GM18508 (cell line): ENCODE measurements at regions not wholly inside any gene's neighbourhood (a gene's known extent, or its start where the extent isn't known, plus 50 kb on each side); places are given as distances from the start of the nearest gene placed in this dataset.

Experiments
- ATAC-seq: cut with Tn5 transposase; IDR thresholded peaks from one replicate; pipeline ENCODE4 v1.9.1; 2021; ENCODE audit warnings: moderate number of reproducible peaks; ENCODE audit not compliant: insufficient read depth, unreplicated experiment

DNA sequence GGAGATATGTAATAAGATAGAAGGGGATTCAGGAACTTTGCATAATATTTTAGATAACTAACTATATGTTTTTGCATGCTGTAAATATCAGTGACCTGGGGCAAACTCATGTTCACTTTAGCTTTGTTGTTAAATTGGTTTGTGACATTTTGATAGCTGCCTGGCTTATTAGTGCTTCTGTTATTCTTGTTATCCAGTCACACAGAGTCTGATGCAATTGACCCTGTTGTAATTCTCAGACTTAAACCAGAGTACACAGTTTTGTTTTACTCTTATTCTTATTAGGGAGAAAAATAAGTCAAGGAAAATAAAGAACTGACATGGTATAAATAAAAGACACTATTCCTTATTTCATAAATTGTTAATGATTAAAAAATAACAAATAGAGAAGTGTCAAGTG is 516.7 kb upstream of the SLIT2 start:
- ATAC-seq: no peak

DNA sequence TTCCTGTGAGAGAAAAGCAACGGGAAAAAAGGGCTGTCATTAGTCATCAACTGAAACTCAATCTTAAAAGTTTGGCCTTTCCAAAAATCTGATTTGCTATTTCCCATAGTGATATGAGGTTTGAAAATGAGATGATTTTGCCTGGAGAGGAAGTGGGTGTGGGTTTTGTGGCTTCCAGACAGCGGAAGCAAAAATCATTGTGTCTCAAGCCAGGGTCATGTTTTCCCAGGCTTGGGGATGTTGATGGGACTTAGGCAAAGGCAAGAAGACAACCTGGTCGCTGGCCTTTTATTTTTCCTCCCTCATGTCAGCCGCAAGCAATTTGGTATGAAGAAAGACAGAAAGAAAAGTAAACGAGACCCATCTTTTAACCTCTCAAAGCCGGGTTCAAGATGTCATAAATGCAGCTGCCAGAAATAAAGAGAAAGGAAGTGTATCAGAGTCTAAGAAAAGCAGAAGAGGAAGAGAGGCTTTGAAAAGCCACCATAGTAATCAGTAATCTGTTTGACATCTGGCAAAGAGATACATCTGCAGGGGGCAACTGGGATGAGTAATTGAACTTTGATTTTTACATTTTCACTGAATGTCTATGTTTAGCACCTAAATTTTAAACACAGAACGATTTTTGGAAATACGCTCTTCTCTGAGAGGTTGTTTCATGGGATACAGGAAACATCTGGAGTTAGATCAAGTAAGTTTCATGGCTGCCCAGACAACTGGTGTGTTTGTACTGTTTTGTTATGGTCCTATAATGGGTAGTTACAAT is 521.6 kb upstream of the SLIT2 start:
- ATAC-seq: no peak

DNA sequence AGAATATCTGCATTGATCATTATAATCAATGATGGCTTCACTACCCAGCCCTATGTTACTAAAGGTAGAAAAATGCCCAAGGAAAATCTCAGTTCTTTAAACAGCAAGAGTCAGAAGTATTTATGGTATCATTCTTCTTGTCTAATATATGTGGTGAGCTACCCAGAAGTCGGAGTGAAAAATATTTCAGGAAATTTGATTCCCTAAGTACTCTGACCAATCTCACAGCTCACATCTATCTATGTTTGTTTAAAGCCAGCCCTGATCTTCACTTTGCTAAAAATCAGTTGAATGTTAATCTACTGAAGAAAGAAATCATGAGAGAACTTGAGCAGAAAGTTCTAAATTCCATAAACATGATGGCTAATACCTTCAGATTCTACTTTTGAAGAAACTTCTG is 522.9 kb upstream of the SLIT2 start:
- ATAC-seq: no peak

DNA sequence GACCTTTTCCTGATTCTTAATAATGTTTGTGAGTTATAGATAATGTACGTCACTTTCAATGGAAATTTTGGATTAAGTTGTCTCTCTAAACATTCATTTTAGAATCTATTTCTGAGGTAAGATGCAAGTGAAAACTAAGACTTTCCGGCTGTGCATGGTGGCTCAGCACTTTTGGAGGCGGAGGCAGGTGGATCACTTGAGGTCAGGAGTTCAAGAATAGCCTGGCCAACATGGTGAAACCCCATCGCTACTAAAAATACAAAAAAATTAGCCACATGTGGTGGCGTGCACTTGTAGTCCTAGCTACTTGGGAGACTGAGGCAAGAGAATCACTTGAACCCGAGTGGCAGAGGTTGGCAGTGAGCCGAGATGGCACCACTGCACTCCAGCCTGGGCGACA is 524.6 kb upstream of the SLIT2 start:
- ATAC-seq: no peak

DNA sequence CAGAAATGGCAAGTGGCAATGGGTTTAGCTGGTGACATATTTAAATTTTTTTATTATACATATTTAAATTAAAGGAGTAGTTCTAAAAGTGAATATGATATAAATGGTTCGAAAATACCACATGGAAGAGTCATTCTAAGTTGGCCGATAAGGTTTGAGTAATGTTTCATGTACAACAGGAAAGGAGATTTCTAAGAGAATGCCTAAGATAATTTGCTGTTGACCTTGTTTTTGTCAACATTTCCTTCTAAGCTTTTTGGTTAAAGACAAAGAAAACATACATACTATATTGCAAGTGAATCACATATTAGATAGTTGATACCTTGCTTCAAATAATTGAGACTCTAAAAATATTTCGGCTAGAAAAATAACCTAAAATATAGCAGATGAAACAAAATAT is 526.6 kb upstream of the SLIT2 start:
- ATAC-seq: no peak

DNA sequence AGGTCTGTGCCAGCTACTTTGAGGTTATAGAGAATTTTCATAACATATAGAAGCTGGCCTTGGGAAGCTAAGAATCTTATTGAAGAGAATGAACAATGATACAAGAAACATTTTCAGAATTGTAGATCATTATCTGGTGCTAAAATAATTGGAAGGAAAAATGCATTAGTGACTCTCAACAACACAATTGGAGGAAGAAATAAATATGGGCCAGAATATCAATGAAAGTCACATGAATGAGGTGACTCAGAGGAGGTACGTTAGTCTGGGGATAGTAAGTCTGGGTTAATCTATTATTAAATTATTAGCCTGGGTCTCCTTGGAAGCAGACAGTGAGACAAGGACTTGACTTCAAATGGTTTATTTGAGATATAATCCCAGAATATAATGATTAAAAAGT is 529.3 kb upstream of the SLIT2 start:
- ATAC-seq: no peak

DNA sequence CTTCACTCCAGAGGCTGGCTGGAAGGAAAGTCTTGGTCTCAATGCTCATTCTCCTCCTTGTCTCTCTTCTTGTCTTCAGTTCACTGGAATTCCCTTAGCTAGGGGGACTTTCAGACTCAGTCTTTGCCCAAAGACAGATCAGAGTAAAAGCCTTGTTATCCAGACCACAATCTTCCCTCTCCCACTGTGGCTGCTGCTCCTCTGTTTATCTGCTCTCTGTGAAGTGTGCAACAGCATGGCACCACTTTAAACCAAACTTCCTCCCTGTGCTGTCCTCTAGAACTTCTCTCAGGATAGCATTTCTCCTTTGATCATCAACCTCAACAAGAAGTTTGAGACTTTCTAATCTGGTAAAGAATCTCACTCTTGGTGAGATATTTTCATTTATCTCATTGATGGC is 530.1 kb upstream of the SLIT2 start:
- ATAC-seq: no peak

DNA sequence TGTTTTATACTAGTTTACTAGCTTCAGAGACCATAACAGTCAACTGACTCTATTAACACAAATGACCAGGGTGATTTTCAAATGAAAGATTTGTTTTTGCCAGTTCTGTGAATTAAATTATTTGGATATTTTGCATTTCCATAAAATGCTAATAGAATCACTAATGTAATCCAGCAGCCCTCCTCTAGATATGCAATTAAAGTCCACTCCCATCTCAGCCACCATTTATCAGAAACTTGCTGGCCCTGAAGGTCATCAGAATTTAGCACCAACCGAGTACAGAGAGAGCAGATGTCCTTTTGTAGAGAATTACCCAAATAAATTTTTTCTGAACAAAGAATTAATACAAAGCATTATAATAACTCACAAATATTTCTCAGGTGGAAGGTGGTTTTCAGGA is 531.1 kb upstream of the SLIT2 start:
- no peak for ATAC-seq

DNA sequence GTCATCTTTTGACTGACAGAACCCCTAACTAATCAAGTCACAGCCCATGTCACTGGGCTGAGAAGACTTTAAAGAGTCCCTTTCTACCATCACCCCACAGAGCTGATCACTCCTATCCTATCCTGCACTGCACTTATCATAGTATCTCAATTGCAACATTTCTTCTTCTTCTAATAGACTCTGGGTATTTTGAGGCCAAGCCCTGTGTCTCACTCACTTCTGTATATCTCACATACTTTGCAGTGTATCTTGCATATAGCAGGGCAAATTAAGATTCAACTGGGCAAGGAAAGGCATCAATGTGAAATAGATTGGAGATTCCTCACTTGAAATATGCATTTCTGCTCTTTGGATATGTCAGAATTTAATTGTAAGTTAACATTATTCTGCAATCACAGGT is 531.5 kb upstream of the SLIT2 start:
- ATAC-seq: no peak

DNA sequence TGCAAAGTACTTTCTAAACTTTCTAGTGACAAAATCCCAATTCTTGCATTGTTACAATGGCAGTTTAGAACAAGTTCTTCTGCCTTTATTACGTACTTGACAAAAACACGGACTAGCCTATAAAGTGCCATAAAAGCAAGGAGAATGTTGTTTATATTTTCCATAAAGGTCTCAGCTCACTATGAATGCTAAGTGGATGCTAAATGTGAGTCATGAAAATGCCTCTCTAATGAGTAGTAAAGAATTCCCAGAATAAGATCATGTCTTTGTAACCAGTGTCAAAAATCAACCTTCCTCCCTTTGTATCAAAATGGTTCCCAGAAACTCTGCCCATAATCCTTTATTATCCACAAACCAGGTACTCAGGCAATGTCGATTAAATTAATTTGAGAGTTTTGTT is 539.8 kb upstream of the SLIT2 start:
- no peak for ATAC-seq

DNA sequence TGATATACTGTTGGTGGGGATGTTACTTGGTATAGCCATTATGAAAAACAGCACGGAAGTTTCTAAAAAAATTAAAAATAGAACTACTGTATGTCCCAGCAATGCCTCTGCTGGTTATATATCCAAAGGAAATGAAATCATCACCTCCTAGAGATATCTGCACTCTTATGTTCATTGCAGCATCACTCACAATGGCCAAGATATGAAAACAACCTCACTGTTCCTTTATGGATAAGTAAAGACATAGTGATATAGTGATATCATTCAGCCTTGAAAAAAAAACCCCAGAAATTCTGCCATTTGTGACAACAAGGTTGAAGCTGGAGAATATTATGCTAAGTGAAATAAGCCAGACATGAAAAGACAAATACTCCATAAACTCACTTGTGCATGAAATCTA is 543.8 kb upstream of the SLIT2 start:
- no peak for ATAC-seq

DNA sequence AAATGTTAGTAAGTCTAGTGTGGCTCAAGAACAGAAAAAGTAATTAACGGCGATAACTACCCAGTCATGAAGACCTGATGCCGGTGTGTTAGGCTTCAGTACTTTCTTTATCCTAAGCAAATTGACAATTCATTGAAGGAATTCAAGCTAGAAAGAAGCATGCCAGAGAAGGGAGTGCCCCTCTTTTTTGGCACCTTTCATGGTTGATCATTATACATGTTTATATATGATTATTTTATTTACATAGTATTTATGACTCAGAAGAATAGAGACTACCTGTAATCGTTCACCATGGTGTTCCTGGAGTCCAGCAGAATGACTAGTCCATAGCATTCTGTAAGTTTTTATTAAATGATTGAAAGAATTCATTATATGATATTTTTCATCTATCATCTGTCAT is 548.3 kb upstream of the SLIT2 start:
- no peak for ATAC-seq

DNA sequence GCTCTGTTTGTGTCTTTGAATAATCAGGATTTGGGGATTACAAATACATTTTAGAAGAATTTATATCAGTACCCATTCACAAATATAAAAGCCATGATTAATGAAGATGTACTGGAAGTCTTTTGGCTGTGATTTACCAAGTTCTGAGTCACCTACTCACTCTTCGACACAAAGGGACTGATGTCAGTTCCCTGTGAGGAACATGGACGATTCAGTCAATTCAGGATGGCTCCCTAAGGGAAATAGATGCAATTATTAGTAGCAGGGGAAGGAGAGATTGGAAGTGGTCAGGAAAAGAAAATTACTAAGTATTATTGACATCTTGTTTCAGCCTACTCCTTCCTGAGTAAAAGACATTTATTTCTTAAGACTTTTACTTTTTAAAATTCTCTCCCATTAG is 550.7 kb upstream of the SLIT2 start:
- no peak for ATAC-seq

DNA sequence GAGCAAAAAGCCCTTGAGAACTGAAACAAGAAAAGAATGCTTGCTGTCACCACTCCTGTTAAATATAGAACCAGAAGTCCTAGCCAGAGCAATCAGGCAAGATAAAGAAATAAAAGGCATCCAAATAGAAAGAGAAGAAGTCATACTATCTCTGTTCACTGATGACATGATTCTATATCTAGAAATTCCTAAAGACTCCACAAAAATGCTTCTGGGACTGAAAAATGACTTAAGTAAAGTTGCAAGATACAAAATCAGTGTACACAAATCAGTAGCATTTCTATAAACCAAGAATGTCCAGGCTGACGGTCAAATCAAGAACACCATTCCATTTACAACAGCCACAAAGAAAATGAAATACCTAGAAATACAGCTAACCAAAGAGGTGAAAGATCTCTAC is 552.7 kb upstream of the SLIT2 start:
- no peak for ATAC-seq

DNA sequence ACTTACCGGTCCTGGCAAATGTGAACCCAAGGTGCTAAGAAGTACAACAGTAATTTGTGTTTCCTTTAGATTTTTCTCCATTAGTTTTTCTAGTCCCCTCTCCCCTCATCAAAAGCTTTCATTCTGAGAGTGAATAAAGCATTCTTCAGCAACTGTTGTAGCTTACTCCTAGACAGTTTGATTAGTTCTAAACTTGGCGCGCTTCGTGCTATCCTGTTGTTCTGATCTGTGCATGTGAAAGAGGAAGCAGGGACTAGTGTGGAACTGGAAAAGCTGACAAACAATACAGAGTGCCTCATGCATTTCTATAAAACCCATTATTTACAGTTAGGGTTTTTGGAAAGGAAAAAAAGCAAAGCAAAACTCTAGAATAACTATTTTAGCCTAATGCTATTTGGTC is 556.9 kb upstream of the SLIT2 start:
- ATAC-seq: no peak

DNA sequence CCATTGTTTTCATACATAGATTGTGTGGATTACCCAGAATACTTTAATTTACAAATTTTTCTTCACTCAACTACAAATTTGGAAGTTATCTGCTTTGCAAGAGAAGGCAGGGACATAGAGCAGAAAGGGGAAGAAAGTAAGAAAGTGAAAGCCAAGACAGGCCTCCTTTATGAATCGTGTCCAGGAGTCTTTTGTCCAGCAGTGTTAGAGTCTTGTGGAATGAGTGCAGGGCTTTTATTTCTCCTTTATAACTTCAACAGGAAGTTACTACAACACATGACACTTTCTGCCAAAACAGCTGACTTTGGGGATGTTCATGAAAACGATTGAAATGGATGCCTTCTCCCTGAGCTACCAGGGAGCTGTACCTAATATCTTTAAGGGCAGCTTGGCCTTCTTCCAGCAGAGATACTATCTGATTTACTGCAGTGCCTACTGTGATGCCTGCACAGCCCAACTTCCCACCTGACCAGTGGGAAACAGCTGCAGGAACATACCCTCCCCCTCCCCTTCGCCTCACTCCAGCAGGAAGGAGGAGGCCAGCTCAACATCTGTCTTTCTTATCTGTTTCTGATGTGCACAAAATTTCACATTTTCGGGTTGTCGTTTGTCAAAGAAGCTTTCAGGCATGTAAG is 557.7 kb upstream of the SLIT2 start:
- ATAC-seq: no peak

DNA sequence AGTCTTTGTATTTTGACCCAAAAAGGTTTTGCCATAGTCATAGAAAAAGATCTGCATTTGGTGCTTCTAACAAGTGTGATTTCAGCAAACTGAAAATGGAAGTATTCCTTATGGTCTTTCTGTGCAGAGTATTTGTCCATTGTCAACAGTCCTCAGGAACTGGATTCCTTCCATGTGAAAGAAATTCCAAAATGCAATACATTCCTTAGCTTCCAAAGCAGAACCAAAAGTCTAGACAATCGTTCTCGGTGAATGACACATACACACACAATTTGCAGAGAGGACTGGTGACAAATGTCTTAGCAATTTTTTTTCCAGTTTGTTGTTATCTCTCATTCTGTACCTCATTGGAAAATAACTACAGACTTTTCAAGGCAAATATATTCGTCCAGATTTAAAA is 562.2 kb upstream of the SLIT2 start:
- no peak for ATAC-seq

DNA sequence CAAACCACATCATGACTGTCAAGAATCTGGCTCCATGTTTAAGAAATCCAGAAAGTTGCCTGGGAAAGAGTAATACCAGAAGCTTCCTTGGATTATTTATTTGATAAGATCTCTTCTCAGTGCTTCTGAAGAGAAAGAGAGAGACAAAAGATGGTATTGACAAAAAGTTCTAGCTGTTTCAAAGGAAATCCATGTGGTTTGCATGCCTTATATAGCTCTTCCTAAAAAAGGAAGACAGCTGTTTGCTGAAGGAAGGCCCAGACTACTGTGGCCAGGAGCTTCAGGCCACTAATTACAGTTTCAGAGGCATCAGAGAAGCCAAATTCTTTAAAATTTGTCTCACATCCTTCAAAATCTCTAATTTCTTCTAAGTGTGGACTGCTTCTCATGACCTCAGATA is 565.2 kb upstream of the SLIT2 start:
- no peak for ATAC-seq

DNA sequence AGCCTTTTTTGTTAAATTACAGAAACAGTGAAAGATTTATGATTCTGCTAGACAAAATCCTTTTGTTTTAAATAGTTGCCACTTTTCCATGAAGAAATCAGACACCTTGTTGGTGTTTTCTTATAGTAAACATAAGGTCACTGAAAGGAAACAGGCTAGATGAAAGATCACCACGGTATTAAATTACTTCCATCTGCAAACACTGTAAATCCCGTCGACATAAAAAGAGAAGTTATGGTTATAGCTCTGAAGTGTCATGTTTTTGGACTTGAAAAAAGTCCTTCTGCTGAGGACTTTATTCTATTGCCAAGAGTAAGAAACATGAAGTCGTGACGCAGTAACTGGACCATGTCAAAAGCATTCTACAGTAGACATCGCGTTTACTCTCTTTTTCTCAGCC is 567.6 kb upstream of the SLIT2 start:
- no peak for ATAC-seq

DNA sequence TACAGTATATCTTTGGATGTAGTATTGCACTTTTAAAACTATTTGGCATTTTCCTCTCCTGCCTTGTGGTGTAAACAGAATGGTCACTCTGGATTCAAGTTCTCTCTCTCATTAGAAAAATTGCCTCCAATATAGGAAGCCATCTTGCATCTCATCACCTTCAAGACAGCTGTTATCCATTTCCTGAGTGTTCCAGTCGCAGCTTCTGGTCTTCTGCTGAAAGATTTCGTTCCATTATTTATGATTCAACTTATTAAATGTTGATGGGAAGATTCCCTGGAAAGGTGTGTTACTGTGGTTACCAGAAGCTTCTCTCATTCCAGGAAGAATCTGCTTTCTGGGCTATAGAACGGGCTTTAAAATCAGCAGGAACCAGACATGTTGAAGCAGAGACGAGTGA is 568.3 kb upstream of the SLIT2 start:
- ATAC-seq: no peak

DNA sequence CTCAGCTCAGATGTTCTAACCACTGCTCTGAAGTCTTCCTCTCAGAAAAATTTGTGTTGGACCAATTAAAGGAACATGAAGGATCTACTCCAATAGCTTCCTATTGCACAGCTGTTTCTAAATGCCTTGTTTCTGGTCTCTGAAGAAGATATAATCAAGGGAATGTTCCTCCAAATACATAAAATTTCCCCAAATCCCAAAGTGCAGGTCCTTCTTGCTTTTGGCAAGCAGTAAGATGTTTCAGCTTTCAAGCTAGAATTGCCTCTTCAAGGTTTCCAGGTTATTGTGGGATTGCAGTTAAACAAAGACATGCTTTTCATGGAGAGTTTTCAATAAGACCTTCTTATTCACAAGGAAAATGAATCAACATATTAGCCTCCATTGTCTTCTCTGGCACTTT is 574.5 kb upstream of the SLIT2 start:
- ATAC-seq: no peak

DNA sequence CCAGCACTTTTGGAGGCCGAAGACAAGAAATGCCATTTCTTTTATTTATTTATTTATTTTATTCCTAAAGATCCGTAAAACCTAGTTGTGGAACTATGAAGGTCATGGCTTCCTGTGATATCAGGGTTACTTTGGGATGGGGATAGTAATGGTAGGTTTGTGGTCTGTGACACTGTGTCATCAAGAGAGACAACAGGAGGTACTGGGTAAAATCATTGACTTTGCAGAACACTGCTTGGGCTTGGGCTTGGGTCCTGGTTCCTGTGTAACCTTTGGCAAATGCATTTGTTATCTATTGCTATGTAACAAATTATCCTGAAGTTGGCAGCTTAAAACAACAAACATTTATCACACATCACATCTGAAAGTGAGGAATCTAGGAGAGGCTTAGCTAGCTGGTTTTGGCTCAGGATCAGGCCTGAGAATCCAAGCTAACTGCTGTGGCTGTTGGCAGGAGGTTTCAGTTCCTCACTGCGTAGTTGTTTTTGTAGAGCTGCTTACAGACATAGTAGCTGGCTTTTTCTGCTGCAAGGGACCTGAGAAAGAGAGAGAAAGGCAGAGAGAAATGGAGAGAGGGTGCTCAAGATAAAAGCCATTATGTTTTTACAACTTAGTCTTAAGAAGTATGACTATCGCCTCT is 576.4 kb upstream of the SLIT2 start:
- no peak for ATAC-seq
